HG03469 (cell line): ENCODE measurements at regions not wholly inside any gene's neighbourhood (a gene's known extent, or its start where the extent isn't known, plus 50 kb on each side); places are given as distances from the start of the nearest gene placed in this dataset.

Experiments used
- ATAC-seq: cut with Tn5 transposase; IDR thresholded peaks from one replicate; pipeline ENCODE4 v1.9.1; 2021; ENCODE audit warnings: mild to moderate bottlenecking, moderate library complexity, moderate number of reproducible peaks; ENCODE audit not compliant: unreplicated experiment

DNA sequence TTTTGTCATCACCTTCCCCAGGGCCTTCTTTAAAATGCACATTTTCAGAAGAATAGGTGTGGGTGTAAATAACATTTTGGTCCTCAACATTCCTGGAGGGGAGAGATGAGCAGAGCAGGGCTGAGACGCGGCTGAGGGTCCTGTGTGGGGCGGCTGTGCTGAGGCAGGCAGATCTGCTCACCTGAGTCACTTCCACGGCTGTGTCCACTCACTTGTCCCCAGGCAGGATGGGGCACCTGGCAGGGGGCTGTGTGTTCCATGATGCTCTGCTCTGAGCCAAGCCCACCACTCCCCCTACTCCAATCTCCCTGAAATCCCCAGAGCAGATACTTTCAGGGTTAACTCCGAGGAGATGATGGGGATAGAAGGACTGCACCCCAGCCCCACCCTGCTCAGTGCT is 93.8 kb downstream of the GLRX3 start:
- no peak for ATAC-seq

DNA sequence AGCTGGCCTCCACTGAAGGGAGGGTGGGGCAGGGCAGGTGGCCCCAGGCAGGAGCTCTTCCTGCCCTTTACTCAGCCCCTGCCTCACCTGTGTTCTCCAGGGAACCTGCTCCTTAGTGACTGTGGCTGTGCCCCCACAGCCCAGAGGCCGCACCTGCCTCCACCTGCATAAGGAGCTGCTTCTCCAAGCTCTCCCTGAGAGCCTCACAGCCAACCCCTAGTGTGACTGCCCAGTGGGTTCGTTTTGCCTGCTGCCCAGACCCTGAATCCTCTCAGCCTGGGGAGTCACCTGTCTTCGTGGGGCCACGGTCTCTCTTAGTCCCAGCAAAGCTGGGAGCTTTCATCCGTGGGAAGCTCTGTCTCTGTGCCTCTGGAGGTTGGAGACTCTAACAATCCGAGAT is 94.4 kb downstream of the GLRX3 start:
- ATAC-seq: no peak

DNA sequence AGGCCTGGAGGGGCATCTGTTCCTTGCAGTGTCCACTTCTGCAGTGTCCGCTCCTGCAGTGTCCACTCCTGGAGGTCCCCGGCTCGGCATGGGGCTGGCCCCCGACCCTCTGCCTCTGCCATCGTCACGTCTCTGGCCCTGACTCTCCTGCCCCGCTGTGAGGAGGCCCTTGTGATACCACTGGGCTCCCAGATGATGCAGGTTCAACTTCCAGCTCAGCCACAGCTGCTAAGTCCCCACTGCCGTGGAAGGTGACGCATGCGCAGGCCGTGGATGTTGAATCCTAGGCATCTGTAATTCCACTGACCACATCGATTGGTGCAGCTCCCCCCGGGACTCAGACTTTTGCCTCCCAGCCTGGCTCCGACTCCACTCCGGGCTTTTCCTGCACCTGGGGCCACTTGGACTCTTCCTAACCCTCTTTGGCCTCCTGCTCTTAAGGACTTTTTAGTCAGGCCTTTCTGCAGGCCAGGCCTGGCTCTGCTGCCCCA is 95.1 kb downstream of the GLRX3 start:
- no peak for ATAC-seq

DNA sequence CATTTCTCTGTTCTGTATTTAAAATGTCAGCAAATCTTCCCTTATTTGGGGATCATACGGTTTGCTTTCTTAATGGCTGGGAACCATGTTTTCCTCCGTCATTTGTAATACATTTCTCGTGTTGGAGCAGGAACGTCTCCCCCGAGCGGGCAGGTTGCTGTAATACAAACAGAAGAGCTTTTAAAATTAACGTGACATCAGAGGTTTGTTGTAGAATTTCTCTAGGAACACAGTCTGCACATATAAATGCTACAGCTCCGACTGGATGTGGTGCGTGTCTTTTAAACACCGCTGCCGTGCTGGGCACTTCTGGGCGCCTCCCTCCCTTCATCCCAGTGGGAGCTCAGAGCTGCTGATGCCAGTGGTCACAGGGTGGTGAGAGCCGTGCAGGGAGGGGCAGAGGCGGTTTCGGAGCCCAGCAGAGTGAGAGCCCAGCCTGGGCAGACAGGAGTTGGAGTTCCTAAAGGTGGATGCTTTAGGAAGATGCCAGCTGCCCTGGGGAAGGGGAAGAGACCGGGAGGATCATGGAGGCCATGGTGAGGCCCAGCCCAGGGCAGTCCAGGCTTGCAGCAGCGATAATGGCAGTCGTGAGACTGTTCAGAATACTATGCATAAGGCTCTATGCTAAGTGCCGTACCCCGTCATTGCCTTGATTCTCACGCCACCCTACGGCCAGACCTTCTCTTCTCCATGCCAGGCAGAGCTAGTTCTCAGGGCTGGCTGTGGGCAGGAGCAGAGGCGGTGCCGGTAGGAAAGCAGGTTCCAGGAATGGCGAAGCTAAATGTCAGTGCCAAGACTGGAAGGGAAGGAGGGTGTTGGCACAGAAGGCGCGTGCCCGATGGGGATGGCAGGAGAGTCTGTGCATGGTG is 96.2 kb downstream of the GLRX3 start:
- no peak for ATAC-seq

DNA sequence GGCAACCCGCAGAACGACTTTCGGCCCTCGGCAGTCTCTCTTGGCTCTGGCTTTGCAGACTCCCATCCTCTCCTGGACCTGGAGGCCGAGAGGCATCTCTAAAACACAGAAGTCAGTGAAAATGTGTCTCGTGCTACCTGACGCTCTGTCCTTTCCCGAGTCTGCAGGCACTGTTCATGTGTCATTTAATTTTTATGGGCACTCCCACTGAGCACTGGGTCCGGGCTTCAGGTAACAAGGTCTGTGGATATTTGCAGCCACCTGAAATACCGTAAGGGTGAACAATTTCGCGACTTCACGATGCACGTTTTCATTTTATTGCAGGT is 96.8 kb downstream of the GLRX3 start:
- no peak for ATAC-seq

DNA sequence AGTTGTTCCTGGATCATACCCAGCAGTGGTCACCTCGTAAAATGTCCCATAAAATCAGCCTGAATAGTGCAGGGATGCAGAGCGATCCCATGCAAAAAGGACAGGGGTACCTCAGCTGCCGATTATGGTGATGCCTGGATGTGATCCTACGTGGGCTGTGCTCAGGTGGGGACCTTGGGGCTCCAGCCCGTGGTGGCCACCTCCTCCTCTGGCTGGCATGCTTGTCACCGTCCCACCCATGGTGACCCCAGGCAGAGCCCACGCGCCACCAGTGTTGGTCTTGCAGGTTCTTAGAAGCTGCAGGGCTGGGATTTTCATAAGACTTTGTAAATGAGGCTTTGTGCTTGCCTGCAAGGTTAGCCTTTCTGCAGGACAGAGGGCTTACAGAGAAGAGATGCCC is 97.2 kb downstream of the GLRX3 start:
- ATAC-seq: no peak

DNA sequence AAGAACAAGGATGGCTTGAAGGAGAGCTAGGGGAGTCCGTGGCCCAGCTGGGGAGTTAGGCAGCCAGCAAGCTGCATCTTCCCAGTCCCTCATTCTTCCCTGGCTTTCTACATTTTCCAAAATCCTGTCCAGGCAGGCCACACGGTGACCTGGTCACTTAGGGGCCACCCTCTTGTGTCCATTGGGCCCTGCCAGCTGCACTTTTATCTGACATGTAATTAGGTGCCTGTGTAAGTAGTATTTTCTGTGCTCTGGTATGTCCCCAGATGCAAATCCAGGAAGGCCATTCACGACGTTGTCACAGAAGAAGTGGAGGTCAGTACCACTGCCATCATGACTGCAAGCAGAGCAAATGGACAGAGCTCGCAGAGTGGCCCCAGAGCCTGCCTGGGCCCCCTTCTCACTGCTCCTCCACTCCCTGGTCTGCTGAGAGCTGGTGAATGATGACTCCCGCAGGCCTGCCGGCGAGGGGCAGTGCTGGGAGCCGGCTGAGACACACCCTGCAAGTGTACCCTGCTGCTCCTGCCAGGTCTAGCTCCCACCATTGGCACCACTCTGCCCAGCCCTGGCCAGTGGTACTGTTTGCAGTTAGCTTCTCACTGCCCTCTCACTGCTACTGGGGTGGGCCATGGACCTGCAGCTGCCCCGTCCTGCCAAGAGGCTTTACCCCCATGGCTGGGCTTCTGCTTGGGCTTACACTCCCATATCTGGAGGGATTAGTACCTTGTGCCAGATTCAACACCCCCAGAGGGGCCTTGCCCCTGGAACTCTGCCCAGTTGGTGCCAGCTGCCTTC is 98.2 kb downstream of the GLRX3 start:
- ATAC-seq: no peak

DNA sequence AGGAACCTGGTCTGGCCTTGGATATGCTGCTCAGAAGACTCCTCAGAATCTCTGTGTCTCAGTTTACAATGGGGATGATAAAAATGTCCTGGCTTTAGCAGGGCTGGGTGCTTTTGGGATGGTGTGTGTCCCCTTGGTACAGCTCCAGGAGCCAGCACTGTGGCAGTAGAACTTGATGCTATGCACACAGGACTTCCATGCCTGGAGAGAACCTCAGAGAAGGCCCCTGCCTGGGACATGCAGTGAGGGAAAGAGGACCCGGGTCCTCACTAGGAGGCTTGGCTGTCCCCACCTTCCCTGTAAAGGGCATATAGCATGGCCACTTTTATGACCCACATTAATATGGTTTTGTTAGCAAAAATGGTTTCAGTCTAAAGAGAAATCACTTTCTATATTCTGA is 100.5 kb downstream of the GLRX3 start:
- no peak for ATAC-seq

DNA sequence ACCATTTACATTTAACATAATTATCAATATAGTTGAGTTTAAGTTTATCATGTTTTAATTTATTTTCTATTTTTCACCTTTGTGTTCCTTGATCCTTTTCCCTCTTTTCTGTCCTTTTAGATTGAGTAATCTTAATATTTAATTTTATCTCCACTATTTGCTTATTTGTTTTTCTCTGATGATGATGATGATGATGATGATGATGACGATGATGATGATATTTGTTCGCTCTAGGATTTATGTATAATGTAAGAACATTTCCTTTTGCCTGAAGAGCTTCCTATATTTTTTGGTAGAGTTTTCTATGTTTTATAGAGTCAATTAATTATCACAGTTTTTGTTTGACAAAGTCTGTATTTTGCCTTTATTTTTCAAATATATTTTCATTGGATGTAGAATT is 104.2 kb downstream of the GLRX3 start:
- no peak for ATAC-seq

DNA sequence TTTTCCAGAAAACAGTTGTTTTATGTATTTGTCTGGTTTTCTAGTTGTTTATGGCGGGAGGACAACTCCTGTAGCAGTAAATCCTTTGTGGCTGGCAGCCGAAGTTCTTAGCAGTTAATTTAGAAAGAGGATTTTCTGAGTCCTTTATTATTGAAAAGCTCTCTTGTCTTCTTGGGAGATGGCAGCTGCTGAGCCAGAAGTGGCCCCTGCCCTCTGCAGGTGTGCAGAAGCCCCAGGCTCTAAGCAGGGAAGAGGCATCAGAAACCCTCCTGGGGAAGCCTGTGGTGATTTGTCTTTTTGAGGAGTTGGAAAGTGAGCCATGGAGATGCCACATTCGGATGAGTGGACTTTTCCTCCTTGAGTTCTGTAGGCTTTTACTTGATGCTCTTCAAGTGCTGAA is 106.3 kb downstream of the GLRX3 start:
- ATAC-seq: no peak

DNA sequence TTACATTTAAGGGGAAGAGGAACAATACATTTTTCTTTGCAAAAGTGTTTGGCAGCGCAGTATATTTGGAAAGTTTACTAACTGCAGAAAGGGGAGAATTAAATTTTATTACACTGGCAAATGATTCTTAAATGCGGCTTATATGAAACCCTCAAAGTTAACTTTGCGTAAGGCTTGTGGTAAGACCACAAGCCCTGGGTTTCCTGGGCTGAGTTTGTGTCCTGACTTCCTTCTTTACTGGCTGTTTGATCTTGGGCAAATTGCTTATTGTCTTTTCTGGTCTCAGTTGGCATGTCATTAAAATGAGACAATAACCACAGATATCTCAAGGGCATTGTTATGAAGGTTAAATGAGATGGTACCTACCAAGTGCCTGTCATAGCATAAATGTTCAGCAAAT is 106.8 kb downstream of the GLRX3 start:
- ATAC-seq: no peak

DNA sequence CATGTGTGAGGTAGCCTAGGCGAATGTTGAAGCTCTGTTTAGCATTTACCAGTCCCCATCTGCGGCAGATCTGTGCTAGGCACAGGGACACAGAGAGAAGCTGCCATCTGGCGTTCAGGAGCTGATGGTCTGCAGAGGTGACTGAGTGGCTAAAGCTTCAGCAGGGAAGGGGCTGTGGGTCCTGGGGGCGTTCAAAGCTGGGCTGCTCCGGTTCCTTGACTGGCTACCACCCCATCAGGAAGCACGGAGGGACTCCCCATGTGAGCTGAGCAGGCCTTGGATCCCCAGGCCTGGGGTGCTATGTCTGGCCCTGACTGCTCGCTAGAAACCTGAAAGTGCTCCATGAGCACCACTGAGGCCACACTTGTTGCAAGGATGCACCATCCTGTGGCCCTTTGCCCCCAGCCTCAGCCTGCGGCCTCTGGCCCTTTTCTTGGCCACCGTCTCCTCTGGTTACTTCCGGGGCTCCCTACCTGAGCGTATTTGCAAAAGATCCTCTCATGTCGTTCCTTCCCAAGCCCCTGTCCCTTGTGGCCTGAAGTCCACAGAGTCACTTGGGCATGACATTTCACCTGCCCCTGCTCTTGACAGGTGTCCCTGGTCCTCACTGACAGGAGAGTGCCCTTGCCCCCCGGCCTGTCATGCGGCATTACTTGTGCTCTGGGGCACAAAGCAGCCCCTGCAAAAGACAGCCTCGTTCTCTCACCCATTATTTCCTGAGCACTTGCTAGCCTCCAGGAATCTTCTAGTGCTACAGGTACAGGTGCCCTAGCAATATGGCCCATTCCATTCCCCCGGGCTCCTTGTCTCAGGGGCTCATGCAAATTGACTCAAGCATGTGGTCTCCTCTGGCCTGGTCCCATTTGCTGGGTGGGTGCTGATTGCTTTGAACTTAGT is 108.1 kb downstream of the GLRX3 start:
- no peak for ATAC-seq

DNA sequence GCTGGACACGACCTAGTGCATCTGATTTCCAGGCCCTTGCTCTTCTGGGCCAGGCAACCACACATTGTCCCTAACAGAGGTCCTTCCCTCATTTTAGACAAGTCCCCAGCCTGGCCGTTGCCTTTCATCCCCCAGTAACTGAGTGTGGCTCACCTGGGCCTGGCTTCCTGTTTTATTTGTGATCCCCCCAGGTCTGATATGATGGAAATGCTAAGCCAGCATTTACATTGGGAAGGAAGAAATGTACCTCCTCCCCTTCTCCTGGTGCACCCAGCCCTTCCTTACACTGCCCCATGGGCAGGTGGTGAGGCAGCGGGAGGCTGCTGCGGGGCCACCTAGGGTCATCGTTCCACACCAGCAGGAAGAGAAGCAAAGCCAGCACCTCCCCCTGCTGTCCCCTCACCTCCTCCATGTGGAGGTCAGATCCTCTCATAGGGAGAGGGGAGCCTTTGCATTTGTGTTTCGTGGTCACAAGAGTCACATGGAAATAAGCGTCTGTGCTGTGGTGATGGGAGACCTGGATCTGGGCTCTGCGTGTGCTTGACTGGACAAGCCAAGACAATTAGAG is 108.8 kb downstream of the GLRX3 start:
- ATAC-seq: no peak

DNA sequence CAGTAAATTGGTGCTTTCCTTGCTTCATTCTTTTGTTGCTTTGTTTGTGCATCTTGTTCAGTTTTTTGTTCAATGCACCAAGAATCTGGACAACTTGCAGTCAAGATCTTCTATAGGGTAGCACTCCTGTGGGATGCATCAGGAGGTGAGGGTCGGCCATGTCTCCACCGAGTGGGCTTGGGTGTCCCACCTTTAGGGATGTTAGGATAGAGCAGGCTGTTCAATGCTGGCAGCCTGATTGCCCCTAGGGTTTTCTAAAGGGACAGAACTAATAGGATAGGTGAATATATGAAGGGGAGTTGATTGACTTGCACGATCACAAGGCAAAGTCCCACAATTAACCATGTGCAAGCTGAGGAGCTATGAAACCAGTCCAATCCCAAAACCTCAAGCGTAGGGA is 109.9 kb downstream of the GLRX3 start:
- no peak for ATAC-seq

DNA sequence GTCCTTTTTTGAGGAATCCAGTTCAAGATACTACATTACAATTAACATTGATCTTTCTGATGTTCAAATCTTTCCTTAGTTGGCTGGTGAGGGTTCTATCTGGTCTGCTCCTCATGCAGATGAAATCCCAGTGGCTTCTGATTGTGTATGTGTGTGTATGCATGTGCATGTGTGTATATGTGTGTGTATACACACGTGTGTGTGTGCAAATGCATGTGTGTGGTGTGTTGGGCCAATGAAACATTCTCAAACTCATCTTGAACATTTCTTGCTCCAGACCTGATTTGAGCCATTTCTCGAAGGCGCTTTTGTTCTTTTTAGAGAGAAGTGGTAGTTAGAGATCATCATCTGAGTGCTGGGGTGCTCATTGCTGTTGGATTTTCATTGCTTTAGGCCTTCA is 113.9 kb downstream of the GLRX3 start:
- ATAC-seq: no peak

DNA sequence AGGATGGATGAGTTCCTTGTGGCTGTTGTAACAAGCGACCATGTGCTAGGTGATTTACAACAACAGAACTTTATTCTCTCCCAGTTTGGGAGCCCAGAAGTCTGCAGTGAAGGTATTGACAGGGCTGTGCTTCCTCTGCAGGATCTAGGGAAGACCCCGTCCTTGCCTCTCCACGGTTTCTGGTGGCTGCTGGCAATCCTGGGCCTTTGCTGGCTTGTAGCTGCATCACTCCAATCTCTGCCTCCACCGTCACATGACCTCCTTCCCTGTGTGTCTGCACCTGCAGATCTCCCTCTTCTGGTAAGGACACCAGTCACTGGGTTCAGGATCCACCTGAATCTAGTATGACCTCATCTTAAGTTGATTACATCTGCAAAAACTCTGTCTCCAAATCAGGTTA is 115.6 kb downstream of the GLRX3 start:
- no peak for ATAC-seq

DNA sequence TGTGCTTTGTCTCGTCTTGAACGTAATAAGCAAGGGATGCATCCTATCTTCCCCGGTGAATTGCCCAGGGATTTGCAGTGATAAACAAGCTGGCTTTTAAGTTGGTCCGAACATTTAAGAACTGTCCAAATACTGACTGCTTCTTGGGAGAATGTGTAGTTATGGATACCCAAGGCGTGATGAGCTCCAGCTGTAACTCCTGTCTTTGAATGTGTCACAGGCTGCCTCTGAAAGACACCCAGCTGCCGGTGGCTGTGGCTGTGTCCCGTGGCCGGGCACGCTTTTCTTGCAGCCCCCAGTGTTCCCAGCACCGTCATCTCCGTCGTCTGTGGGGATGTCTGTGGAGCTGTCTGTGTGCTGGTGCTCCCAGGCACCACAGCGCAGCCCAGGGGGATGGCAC is 118.1 kb downstream of the GLRX3 start:
- ATAC-seq: no peak

DNA sequence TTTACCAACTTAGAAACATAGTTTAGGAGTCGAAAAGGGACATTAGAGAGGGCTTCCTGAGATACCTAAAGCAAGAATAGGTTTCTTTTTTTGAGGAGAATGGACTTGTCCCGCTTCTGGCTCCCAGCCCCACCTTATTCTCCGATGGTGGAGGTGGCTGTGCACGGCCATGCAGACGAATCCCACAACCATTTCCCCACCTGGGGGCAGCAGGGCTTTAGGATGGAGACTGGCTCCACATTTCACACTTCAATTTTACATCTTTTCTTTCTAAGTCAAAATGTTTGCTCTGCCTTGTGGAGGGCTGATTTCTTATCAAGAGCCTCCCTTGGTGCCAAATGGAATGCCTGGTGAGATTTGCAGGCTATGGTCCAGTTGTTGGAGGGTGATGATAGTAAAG is 118.5 kb downstream of the GLRX3 start:
- no peak for ATAC-seq

DNA sequence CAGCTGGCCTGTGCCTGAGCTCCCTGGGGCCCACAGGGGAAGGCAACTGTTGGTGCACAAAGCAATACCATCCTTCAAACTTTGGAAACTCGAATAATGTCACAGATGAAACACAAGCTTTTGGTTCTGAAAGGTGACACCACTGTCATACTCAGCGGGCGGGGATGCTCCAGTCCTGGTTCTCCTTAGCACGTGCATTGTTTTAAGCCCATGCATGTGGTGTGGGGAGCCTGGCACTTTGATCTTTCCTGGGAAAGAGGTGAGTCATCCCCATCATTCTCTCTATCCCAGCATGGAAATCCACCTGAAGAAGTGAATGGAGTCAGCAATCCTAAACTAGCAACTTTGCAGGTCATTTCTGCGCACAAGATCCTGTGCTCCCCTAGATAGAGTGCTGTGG is 119.6 kb downstream of the GLRX3 start:
- no peak for ATAC-seq

DNA sequence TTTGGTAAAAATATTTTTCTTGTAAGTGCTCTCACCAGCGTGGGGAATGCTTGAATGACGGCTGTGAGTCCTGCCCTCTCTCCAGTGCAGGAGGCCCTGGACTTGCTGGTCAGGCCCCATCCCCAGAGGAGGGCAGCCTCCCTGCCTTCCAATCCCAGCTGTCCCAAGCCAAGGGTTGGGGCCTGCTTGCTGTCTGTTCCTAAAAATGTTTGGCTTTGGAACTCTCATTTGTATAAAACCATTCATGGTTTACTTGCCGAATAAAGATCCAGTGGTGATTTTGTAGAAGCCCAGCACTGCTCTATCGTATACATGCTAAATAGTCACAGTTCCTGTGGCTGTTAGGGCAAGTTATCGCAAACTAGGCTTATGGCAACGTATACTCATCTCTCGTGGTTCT is 121.7 kb downstream of the GLRX3 start:
- no peak for ATAC-seq

DNA sequence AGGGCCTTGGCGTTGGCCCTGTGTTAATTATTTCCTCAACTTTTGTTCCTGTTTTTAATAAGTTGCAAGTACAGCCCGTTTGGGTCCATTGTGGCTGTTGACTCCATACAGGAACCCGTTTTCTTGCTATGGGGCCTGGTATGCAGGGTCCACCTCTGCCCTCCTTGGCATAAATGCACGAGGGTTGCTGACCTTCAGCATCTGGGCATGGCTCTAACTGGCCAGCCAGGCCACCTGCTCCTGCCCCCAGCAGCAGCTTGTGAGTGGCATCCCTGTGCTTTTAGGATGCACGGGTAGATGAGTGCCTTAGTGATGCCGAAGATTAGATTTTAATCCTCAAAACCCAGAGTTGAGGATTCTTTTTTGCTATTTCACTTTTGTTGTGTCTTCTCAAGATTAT is 123.2 kb downstream of the GLRX3 start:
- no peak for ATAC-seq
